Natural killer cell treated with Interleukin-12 subunit alpha and Interleukin-12 subunit beta and Interleukin-15 and Interleukin-18, amount 100 ng/mL, for 72 hours (primary cell): ENCODE measurements at regions not wholly inside any gene's neighbourhood (a gene's known extent, or its start where the extent isn't known, plus 50 kb on each side); places are given as distances from the start of the nearest gene placed in this dataset.
"Not testable (repeated sequence)": the region's sequence is repeated elsewhere in the genome, so short reads cannot be mapped to it uniquely, and the experiment has no call there.

Experiments used
- ATAC-seq, 2 donors: fragments of 150-1000 bp; cut with Tn5 transposase in 1 of 2; sonication (Bioruptor Pico), chemical (Tn5 transposase) in 1 of 2; 2 replicates each; pipeline ENCODE4 v1.10.0; 2021
- DNase-seq: peaks from one replicate; pipeline ENCODE4 v3.0.0; 2022; ENCODE audit warnings: low spot score
- H3K27ac Mint-ChIP-seq, 2 donors: 1 replicate in 1 of 2; 2 replicates in 1 of 2; pipeline ENCODE4 v1.8.0; 2022; ENCODE audit warnings: mixed read lengths in 2 of 2, mild to moderate bottlenecking in 1 of 2, moderate library complexity in 1 of 2
- H3K27me3 Mint-ChIP-seq, 2 donors: 1 replicate in 1 of 2; 2 replicates in 1 of 2; pipeline ENCODE4 v1.8.0; 2022; ENCODE audit warnings: mixed read lengths in 2 of 2
- H3K36me3 Mint-ChIP-seq: one replicate; pipeline ENCODE4 v1.8.0; 2022; ENCODE audit warnings: mixed read lengths
- H3K4me1 Mint-ChIP-seq, 2 donors: 1 replicate in 1 of 2; 2 replicates in 1 of 2; pipeline ENCODE4 v1.8.0; 2022; ENCODE audit warnings: low read depth in 2 of 2, mixed read lengths in 2 of 2, mild to moderate bottlenecking in 1 of 2
- H3K4me3 Mint-ChIP-seq: one replicate; pipeline ENCODE4 v1.8.0; 2022; ENCODE audit warnings: mixed read lengths
- H3K9me3 Mint-ChIP-seq: 2 replicates; pipeline ENCODE4 v1.8.0; 2022; ENCODE audit warnings: mixed read lengths

- no peak for DNase-seq
- Mint-ChIP-seq H3K36me3 (peaks cover 7% of the 10 kb centered on the region), H3K9me3 (peaks cover 8% of the 10 kb centered on the region), H3K27ac (no peak overlapping the region), H3K27me3 (peaks cover 10 to 56% of the 10 kb centered on the region in 2 donors), H3K4me3 (no peak overlapping the region), H3K4me1 (no peaks in the 10 kb centered on the region)
- ATAC-seq: no peak
Observed at GRCh38 chr11:130979386-130979972, 63.2 kb upstream of the SNX19 start.

DNA sequence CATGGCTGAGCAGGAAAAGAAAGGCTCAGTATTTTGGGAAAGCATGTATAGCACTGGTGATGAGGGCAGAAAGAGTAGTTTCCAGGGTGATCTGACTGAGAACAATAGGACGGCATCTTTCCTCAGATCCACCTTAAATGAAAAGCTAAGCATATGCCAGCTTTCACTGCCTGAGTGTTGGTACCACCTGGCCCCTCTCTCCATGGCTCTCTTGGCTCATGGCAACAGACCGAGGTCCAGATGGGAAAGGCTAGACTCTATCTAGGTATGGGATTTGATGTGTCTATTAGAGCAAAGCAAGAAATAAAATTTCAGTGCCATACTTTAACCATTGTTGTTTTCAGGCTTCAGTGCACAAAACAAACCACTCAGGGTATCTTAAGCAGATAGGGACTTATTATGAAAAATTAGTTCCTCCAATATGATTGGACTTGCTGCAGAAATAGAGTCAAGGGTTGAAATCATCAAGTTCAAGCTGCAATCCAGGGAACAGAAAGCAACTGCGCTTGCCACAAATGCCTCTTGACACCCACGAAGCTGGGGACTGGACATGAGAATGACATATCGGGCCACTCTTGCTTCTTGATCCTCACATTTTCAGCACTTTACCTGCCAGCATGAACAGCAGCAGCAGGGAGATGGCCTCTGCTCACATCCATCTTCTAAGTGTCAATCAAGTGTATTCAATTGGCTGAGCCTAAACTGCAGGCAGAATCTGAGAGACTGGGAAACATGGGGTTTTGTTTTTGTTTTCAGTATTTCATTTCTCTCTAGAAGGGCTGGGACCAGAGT, 64.0 kb upstream of the SNX19 start:
- Mint-ChIP-seq H3K9me3 (peaks cover 8% of the 10 kb centered on the region), H3K27ac (no peak overlapping the region), H3K4me3 (no peak overlapping the region), H3K4me1 (no peaks in the 10 kb centered on the region), H3K27me3 (peaks cover 10 to 50% of the 10 kb centered on the region in 2 donors), H3K36me3 (peaks cover 7% of the 10 kb centered on the region)
- ATAC-seq (no peak), DNase-seq (no peak)

DNA sequence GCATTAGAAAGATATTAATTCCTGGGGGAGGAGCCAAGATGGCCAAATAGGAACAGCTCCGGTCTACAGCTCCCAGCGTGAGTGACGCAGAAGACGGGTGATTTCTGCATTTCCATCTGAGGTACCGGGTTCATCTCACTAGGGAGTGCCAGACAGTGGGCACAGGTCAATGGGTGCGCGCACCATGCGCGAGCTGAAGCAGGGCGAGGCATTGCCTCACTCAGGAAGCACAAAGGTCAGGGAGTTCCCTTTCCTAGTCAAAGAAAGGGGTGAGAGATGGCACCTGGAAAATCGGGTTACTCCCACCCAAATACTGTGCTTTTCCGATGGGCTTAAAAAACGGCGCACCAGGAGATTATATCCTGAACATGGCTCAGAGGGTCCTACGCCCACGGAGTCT, 68.0 kb upstream of the SNX19 start:
- H3K4me1 Mint-ChIP-seq, H3K9me3 Mint-ChIP-seq, H3K4me3 Mint-ChIP-seq, H3K36me3 Mint-ChIP-seq, DNase-seq, H3K27ac Mint-ChIP-seq, ATAC-seq: not testable (repeated sequence)
- H3K27me3 Mint-ChIP-seq: peaks cover 4 to 33% of the 10 kb centered on the region in 2 donors

GRCh38 chr11:130992788-130993187, 76.5 kb upstream of the SNX19 start:
- no peaks in the 10 kb centered on the region for H3K36me3 Mint-ChIP-seq
- no peaks in the 10 kb centered on the region for H3K4me1 Mint-ChIP-seq
- ATAC-seq: no peak
- no peak overlapping the region for H3K4me3 Mint-ChIP-seq
- DNase-seq: no peak
- H3K27me3 Mint-ChIP-seq: peaks cover 9 to 19% of the 10 kb centered on the region in 2 donors
- H3K9me3 Mint-ChIP-seq: no peaks in the 10 kb centered on the region
- no peak overlapping the region for H3K27ac Mint-ChIP-seq

- Mint-ChIP-seq H3K36me3 (no peaks in the 10 kb centered on the region), H3K27me3 (peaks cover 9 to 19% of the 10 kb centered on the region in 2 donors), H3K27ac (no peak overlapping the region), H3K4me3 (no peak overlapping the region), H3K4me1 (no peaks in the 10 kb centered on the region), H3K9me3 (no peaks in the 10 kb centered on the region)
- DNase-seq: no peak
- no peak for ATAC-seq
Observed at GRCh38 chr11:130994043-130994442, 77.8 kb upstream of the SNX19 start.

GRCh38 chr11:130995266-130995665, 79.0 kb upstream of the SNX19 start:
- H3K36me3 Mint-ChIP-seq: no peaks in the 10 kb centered on the region
- no peaks in the 10 kb centered on the region for H3K4me1 Mint-ChIP-seq
- H3K9me3 Mint-ChIP-seq: no peaks in the 10 kb centered on the region
- DNase-seq: no peak
- H3K27ac Mint-ChIP-seq: no peak overlapping the region
- peaks cover 9 to 19% of the 10 kb centered on the region in 2 donors for H3K27me3 Mint-ChIP-seq
- no peak for ATAC-seq
- H3K4me3 Mint-ChIP-seq: no peak overlapping the region

GRCh38 chr11:130997278-130997677, 81.0 kb upstream of the SNX19 start:
- H3K4me3 Mint-ChIP-seq: no peak overlapping the region
- peaks cover 13 to 14% of the 10 kb centered on the region in 2 donors for H3K27me3 Mint-ChIP-seq
- no peak overlapping the region for H3K27ac Mint-ChIP-seq
- H3K4me1 Mint-ChIP-seq: no peaks in the 10 kb centered on the region
- ATAC-seq: no peak
- H3K9me3 Mint-ChIP-seq: peaks cover 3% of the 10 kb centered on the region
- DNase-seq: no peak
- no peaks in the 10 kb centered on the region for H3K36me3 Mint-ChIP-seq

DNA sequence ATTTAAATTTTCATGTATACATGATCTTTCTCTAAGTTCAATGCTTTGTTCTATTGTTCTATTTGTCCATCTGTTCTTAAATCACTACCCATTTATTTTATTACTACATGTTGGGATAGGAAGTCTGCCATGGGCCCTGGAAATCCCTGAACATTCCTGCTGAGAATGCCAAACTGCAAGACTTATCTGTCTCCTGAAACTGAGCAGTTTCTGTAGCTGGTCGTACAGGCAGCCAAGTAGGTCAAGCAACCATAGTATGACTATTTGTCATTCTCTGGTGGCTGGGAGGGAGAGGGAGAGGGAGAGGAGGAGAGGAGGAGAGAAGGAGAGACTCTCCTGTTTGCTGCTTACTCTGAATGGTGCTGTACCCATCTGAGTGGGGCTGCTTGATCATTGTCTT, 82.8 kb upstream of the SNX19 start:
- Mint-ChIP-seq H3K4me1 (no peaks in the 10 kb centered on the region), H3K9me3 (peaks cover 3% of the 10 kb centered on the region), H3K4me3 (no peak overlapping the region), H3K27me3 (peaks cover 12% of the 10 kb centered on the region in 2 donors), H3K27ac (no peak overlapping the region), H3K36me3 (no peaks in the 10 kb centered on the region)
- DNase-seq (no peak), ATAC-seq (no peak)

- Mint-ChIP-seq H3K36me3 (no peaks in the 10 kb centered on the region), H3K9me3 (peaks cover 3% of the 10 kb centered on the region), H3K4me1 (no peaks in the 10 kb centered on the region), H3K4me3 (no peak overlapping the region), H3K27me3 (peaks cover 4 to 6% of the 10 kb centered on the region in 2 donors), H3K27ac (no peak overlapping the region)
- no peak for ATAC-seq
- DNase-seq: no peak
Observed at GRCh38 chr11:130999992-131000770, 83.9 kb upstream of the SNX19 start.

GRCh38 chr11:131002145-131002544, 85.9 kb upstream of the SNX19 start:
- Mint-ChIP-seq H3K4me1 (no peaks in the 10 kb centered on the region), H3K27me3 (peaks cover under 1 to 7% of the 10 kb centered on the region in 2 donors), H3K9me3 (peaks cover 3% of the 10 kb centered on the region), H3K36me3 (no peaks in the 10 kb centered on the region), H3K4me3 (no peak overlapping the region), H3K27ac (no peak overlapping the region)
- DNase-seq (no peak), ATAC-seq (no peak)

DNA sequence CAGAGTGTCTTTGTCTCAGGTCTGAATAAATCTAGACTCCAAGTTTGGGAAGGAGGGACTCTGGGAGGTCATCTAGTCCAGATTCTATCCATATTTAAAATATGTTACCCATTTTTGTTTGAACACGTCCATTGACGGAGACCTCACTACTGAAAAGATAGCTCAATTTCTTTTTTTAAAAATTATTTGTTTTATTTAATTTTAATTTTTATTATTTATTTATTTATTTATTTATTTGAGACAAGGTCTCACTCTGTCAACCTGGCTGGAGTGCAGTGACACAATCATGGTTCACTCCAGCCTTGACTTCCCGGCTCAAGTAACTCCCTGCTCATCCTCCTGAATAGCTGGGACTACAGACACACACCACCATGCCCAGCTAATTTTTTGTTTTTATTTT, 89.5 kb upstream of the SNX19 start:
- ATAC-seq (no peak), DNase-seq (no peak)
- Mint-ChIP-seq H3K27me3 (peaks cover 10 to 21% of the 10 kb centered on the region in 2 donors), H3K4me1 (no peaks in the 10 kb centered on the region), H3K9me3 (peaks cover 3% of the 10 kb centered on the region), H3K36me3 (peaks cover 5% of the 10 kb centered on the region), H3K27ac (no peak overlapping the region), H3K4me3 (no peak overlapping the region)

- Mint-ChIP-seq H3K27ac (no peak overlapping the region), H3K36me3 (no peaks in the 10 kb centered on the region), H3K4me1 (no peaks in the 10 kb centered on the region), H3K9me3 (no peaks in the 10 kb centered on the region), H3K4me3 (no peak overlapping the region), H3K27me3 (peaks cover 4 to 10% of the 10 kb centered on the region in 2 donors)
- ATAC-seq (no peak), DNase-seq (no peak)
Observed at GRCh38 chr11:131025020-131025419, 108.7 kb upstream of the SNX19 start.

GRCh38 chr11:131025421-131026125, 109.3 kb upstream of the SNX19 start:
- H3K36me3 Mint-ChIP-seq: no peaks in the 10 kb centered on the region
- no peaks in the 10 kb centered on the region for H3K4me1 Mint-ChIP-seq
- no peak overlapping the region for H3K27ac Mint-ChIP-seq
- no peak overlapping the region for H3K4me3 Mint-ChIP-seq
- no peaks in the 10 kb centered on the region for H3K9me3 Mint-ChIP-seq
- H3K27me3 Mint-ChIP-seq: peaks cover 4 to 8% of the 10 kb centered on the region in 2 donors
- DNase-seq: no peak
- ATAC-seq: no peak
